Uterus (tissue), 2 donors: ENCODE measurements at regions not wholly inside any gene's neighbourhood (a gene's known extent, or its start where the extent isn't known, plus 50 kb on each side); places are given as distances from the start of the nearest gene placed in this dataset.

Experiments used
- POLR2A ChIP-seq, 2 donors: fragments of 450-650 bp; IDR thresholded peaks; one replicate each; pipeline ENCODE4 v1.6.1; 2016; ENCODE audit warnings: antibody characterized with exemption in 2 of 2, mild to moderate bottlenecking in 1 of 2, moderate library complexity in 1 of 2
- TF ChIP-seq, protein P1 (sequence below), 4 experiments: fragments of 200-600 bp in 2 of 4; fragments of 450-650 bp in 2 of 4; sonication (generic) in 2 of 4; IDR thresholded peaks; one replicate each; pipeline ENCODE4 v1.5.1; 2016 to 2019; ENCODE audit warnings: antibody characterized with exemption in 4 of 4, mild to moderate bottlenecking in 2 of 4, moderate library complexity in 1 of 4

DNA sequence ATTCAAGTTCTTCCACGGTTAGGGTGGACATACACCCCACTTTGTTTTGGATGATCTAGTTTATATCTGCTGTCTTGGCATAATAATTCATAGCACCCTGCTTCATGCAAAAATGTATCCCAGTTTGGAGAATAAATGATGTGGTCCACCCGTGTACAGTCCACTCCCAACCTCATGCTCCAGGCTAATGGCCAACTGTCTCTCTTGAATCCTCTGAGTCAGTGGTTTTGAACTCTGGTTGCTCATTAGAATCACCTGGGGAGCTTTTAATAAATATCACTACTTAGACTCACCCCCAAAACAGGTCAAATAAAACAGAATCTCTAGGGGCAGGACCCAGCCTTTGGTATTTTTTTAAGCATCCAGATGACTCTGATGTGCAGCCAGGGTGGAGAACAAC lies 78.5 kb downstream of the SDC1 start:
- TF ChIP-seq, protein P1, sequence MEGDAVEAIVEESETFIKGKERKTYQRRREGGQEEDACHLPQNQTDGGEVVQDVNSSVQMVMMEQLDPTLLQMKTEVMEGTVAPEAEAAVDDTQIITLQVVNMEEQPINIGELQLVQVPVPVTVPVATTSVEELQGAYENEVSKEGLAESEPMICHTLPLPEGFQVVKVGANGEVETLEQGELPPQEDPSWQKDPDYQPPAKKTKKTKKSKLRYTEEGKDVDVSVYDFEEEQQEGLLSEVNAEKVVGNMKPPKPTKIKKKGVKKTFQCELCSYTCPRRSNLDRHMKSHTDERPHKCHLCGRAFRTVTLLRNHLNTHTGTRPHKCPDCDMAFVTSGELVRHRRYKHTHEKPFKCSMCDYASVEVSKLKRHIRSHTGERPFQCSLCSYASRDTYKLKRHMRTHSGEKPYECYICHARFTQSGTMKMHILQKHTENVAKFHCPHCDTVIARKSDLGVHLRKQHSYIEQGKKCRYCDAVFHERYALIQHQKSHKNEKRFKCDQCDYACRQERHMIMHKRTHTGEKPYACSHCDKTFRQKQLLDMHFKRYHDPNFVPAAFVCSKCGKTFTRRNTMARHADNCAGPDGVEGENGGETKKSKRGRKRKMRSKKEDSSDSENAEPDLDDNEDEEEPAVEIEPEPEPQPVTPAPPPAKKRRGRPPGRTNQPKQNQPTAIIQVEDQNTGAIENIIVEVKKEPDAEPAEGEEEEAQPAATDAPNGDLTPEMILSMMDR (IDR thresholded peaks at IDR 0.05), result no peak
- TF ChIP-seq POLR2A (IDR thresholded peaks at IDR 0.05), result no peak
